ENCODE measurements at regions not wholly inside any gene's neighbourhood (a gene's known extent, or its start where the extent isn't known, plus 50 kb on each side); places are given as distances from the start of the nearest gene placed in this dataset.
"Not testable (repeated sequence)": the region's sequence is repeated elsewhere in the genome, so short reads cannot be mapped to it uniquely, and the experiment has no call there.

- intact Hi-C loops (cut with DNase I): no loop called here
- DNase-seq (ENCODE audit: low spot score) (no peak), ATAC-seq (no peak)
Measured at GRCh38 chr10:124212702-124213101, 119.3 kb upstream of the CHST15 start.

GRCh38 chr10:124211921-124212320, 118.5 kb upstream of the CHST15 start:
- DNase-seq (ENCODE audit: low spot score) (no peak), ATAC-seq (no peak)
- intact Hi-C loops (cut with DNase I): no loop called here

GRCh38 chr10:124210263-124210662, 116.9 kb upstream of the CHST15 start:
- DNase-seq (ENCODE audit: low spot score): no peak
- ATAC-seq: no peak
- intact Hi-C loops (cut with DNase I): no loop called here

- ATAC-seq: no peak
- intact Hi-C loops (cut with DNase I): no loop called here
- no peak for DNase-seq (ENCODE audit: low spot score)
Measured at GRCh38 chr10:124207391-124207790, 114.0 kb upstream of the CHST15 start.

GRCh38 chr10:124206616-124207015, 113.2 kb upstream of the CHST15 start:
- intact Hi-C loops (cut with DNase I): no loop called here
- DNase-seq (ENCODE audit: low spot score) (no peak), ATAC-seq (no peak)

- ATAC-seq (no peak), DNase-seq (ENCODE audit: low spot score) (no peak)
- intact Hi-C loops (cut with DNase I): no loop called here
Measured at GRCh38 chr10:124205432-124205831, 112.0 kb upstream of the CHST15 start.

- no peak for ATAC-seq
- intact Hi-C loops (cut with DNase I): no loop called here
Measured at GRCh38 chr10:124204726-124205125, 111.3 kb upstream of the CHST15 start.

GRCh38 chr10:124200011-124200410, 106.6 kb upstream of the CHST15 start:
- intact Hi-C loops (cut with DNase I): no loop called here
- DNase-seq (ENCODE audit: low spot score) (no peak), ATAC-seq (no peak)

More at GRCh38 chr10:124204726-124205125, 111.3 kb upstream of the CHST15 start:
- no peak for DNase-seq (ENCODE audit: low spot score)

- intact Hi-C loops (cut with DNase I): no loop called here
- no peak for DNase-seq (ENCODE audit: low spot score)
- no peak for ATAC-seq
Measured at GRCh38 chr10:124198871-124199270, 105.5 kb upstream of the CHST15 start.

GRCh38 chr10:124198125-124198501, 104.7 kb upstream of the CHST15 start:
- ATAC-seq: no peak
- DNase-seq (ENCODE audit: low spot score): no peak
- intact Hi-C loops (cut with DNase I): no loop called here

- peak; percentile 74 for ATAC-seq
- no peak for DNase-seq (ENCODE audit: low spot score)
Measured at GRCh38 chr10:124197371-124198124, 104.2 kb upstream of the CHST15 start.

GRCh38 chr10:124196659-124197058, 103.3 kb upstream of the CHST15 start:
- DNase-seq (ENCODE audit: low spot score) (no peak), ATAC-seq (no peak)
- intact Hi-C loops (cut with DNase I): no loop called here

More at GRCh38 chr10:124197371-124198124, 104.2 kb upstream of the CHST15 start:
- intact Hi-C loops (cut with DNase I): no loop called here

GRCh38 chr10:124194199-124194824, 100.9 kb upstream of the CHST15 start:
- intact Hi-C loops (cut with DNase I): no loop called here

GRCh38 chr10:124193309-124193696, 99.9 kb upstream of the CHST15 start:
- ATAC-seq: no peak
- intact Hi-C loops (cut with DNase I): no loop called here
- no peak for DNase-seq (ENCODE audit: low spot score)

More at GRCh38 chr10:124194199-124194824, 100.9 kb upstream of the CHST15 start:
- DNase-seq (ENCODE audit: low spot score): no peak
- no peak for ATAC-seq

- intact Hi-C loops (cut with DNase I); ATAC-seq; DNase-seq (ENCODE audit: low spot score): not testable (repeated sequence)
Measured at GRCh38 chr10:124192664-124193308, 99.4 kb upstream of the CHST15 start.

- ATAC-seq; intact Hi-C loops (cut with DNase I); DNase-seq (ENCODE audit: low spot score): not testable (repeated sequence)
Measured at GRCh38 chr10:124190476-124190875, 97.1 kb upstream of the CHST15 start.

GRCh38 chr10:124186956-124187355, 93.6 kb upstream of the CHST15 start:
- DNase-seq (ENCODE audit: low spot score): no peak
- intact Hi-C loops (cut with DNase I): no loop called here
- no peak for ATAC-seq

- DNase-seq (ENCODE audit: low spot score) (no peak), ATAC-seq (no peak)
- intact Hi-C loops (cut with DNase I): no loop called here
Measured at GRCh38 chr10:124185084-124185483, 91.7 kb upstream of the CHST15 start.

- ATAC-seq (no peak), DNase-seq (ENCODE audit: low spot score) (no peak)
- intact Hi-C loops (cut with DNase I): no loop called here
Measured at GRCh38 chr10:124184208-124184830, 90.9 kb upstream of the CHST15 start.

GRCh38 chr10:124183617-124184016, 90.2 kb upstream of the CHST15 start:
- intact Hi-C loops (cut with DNase I): no loop called here
- DNase-seq (ENCODE audit: low spot score) (no peak), ATAC-seq (no peak)

Measured in sciatic nerve (tissue), 2 donors.